ENCODE measurements at regions not wholly inside any gene's neighbourhood (a gene's known extent, or its start where the extent isn't known, plus 50 kb on each side); places are given as distances from the start of the nearest gene placed in this dataset.

GRCh38 chr1:73862355-73862754 lies 335.6 kb downstream of the LRRIQ3 start:
- Histone ChIP-seq H3K4me1 (ENCODE audit: control insufficient read depth in 2 of 2, insufficient read depth in 2 of 2, low read length in 2 of 2) (no peaks in the 10 kb centered on the region), H3K4me3 (ENCODE audit: low read length) (no peak overlapping the region), H3K36me3 (ENCODE audit: control insufficient read depth in 2 of 3, insufficient read depth in 3 of 3, low read length in 3 of 3) (no peaks in the 10 kb centered on the region), H3K9me3 (ENCODE audit: control insufficient read depth in 2 of 3, low read length in 3 of 3) (no peaks in the 10 kb centered on the region), H3K27me3 (ENCODE audit: control insufficient read depth in 2 of 2, insufficient read depth in 2 of 2, low read length in 2 of 2) (no peaks in the 10 kb centered on the region), H3K27ac (ENCODE audit: low read depth, low read length) (no peak overlapping the region)
- Mint-ChIP-seq H3K27me3 (no peaks in the 10 kb centered on the region), H3K9me3 (peaks cover 0 to 7% (median 2%) of the 10 kb centered on the region in 11 donors), H3K4me1 (no peaks in the 10 kb centered on the region), H3K27ac (no peak overlapping the region), H3K36me3 (no peaks in the 10 kb centered on the region), H3K4me3 (no peak overlapping the region)
- ChIA-PET POLR2A (no interaction called here), CTCF (no interaction called here)
- DNase-seq (no peak), ATAC-seq (no peak)
- intact Hi-C loops (cut with micrococcal nuclease) = no loop called here

- Mint-ChIP-seq H3K4me3 (no peak overlapping the region), H3K4me1 (no peaks in the 10 kb centered on the region), H3K27ac (no peak overlapping the region), H3K9me3 (peaks cover 0 to 10% (median 2%) of the 10 kb centered on the region in 11 donors), H3K27me3 (no peaks in the 10 kb centered on the region), H3K36me3 (no peaks in the 10 kb centered on the region)
- intact Hi-C loops (cut with micrococcal nuclease) = no loop called here
- no peaks in the 10 kb centered on the region for H3K27me3 ChIP-seq (ENCODE audit: control insufficient read depth in 2 of 2, insufficient read depth in 2 of 2, low read length in 2 of 2)
- no peak for DNase-seq
- H3K4me1 ChIP-seq (ENCODE audit: control insufficient read depth in 2 of 2, insufficient read depth in 2 of 2, low read length in 2 of 2) = no peaks in the 10 kb centered on the region
- POLR2A ChIA-PET = no interaction called here
- no peak for ATAC-seq
- H3K9me3 ChIP-seq (ENCODE audit: control insufficient read depth in 2 of 3, low read length in 3 of 3) = no peaks in the 10 kb centered on the region
- no peak overlapping the region for H3K27ac ChIP-seq (ENCODE audit: low read depth, low read length)
- CTCF ChIA-PET = no interaction called here
- H3K4me3 ChIP-seq (ENCODE audit: low read length) = no peak overlapping the region
- no peaks in the 10 kb centered on the region for H3K36me3 ChIP-seq (ENCODE audit: control insufficient read depth in 2 of 3, insufficient read depth in 3 of 3, low read length in 3 of 3)
Measured at GRCh38 chr1:73860421-73860950, 337.5 kb downstream of the LRRIQ3 start.

GRCh38 chr1:73859227-73859626 lies 338.7 kb downstream of the LRRIQ3 start:
- H3K4me3 Mint-ChIP-seq = no peak overlapping the region
- H3K36me3 Mint-ChIP-seq = no peaks in the 10 kb centered on the region
- CTCF ChIA-PET = interaction anchor here (0.6 kb wide), 1 partner anchor 17 kb away, joined by 3 read pairs; no protein-coding TSS in a partner anchor
- H3K9me3 Mint-ChIP-seq = peaks cover 0 to 17% (median 2%) of the 10 kb centered on the region in 11 donors
- DNase-seq = no peak
- Histone ChIP-seq H3K4me3 (ENCODE audit: low read length) (no peak overlapping the region), H3K4me1 (ENCODE audit: control insufficient read depth in 2 of 2, insufficient read depth in 2 of 2, low read length in 2 of 2) (no peaks in the 10 kb centered on the region), H3K9me3 (ENCODE audit: control insufficient read depth in 2 of 3, low read length in 3 of 3) (no peaks in the 10 kb centered on the region), H3K36me3 (ENCODE audit: control insufficient read depth in 2 of 3, insufficient read depth in 3 of 3, low read length in 3 of 3) (no peaks in the 10 kb centered on the region), H3K27ac (ENCODE audit: low read depth, low read length) (no peak overlapping the region), H3K27me3 (ENCODE audit: control insufficient read depth in 2 of 2, insufficient read depth in 2 of 2, low read length in 2 of 2) (no peaks in the 10 kb centered on the region)
- no peaks in the 10 kb centered on the region for H3K27me3 Mint-ChIP-seq
- POLR2A ChIA-PET = no interaction called here
- no peaks in the 10 kb centered on the region for H3K4me1 Mint-ChIP-seq
- intact Hi-C loops (cut with micrococcal nuclease) = no loop called here
- ATAC-seq = no peak
- no peak overlapping the region for H3K27ac Mint-ChIP-seq

GRCh38 chr1:73854527-73854926 lies 343.4 kb downstream of the LRRIQ3 start:
- Mint-ChIP-seq H3K27ac (no peak overlapping the region), H3K9me3 (peaks cover 0 to 12% (median 2%) of the 10 kb centered on the region in 11 donors), H3K27me3 (no peaks in the 10 kb centered on the region), H3K36me3 (no peaks in the 10 kb centered on the region), H3K4me1 (no peaks in the 10 kb centered on the region), H3K4me3 (no peak overlapping the region)
- no peaks in the 10 kb centered on the region for H3K4me1 ChIP-seq (ENCODE audit: control insufficient read depth in 2 of 2, insufficient read depth in 2 of 2, low read length in 2 of 2)
- DNase-seq (no peak), ATAC-seq (no peak)
- intact Hi-C loops (cut with micrococcal nuclease) = no loop called here
- H3K4me3 ChIP-seq (ENCODE audit: low read length) = no peak overlapping the region
- POLR2A ChIA-PET = no interaction called here
- no peaks in the 10 kb centered on the region for H3K9me3 ChIP-seq (ENCODE audit: control insufficient read depth in 2 of 3, low read length in 3 of 3)
- H3K27me3 ChIP-seq (ENCODE audit: control insufficient read depth in 2 of 2, insufficient read depth in 2 of 2, low read length in 2 of 2) = no peaks in the 10 kb centered on the region
- CTCF ChIA-PET = no interaction called here
- H3K36me3 ChIP-seq (ENCODE audit: control insufficient read depth in 2 of 3, insufficient read depth in 3 of 3, low read length in 3 of 3) = no peaks in the 10 kb centered on the region
- no peak overlapping the region for H3K27ac ChIP-seq (ENCODE audit: low read depth, low read length)

- DNase-seq = no peak
- H3K27me3 Mint-ChIP-seq = no peaks in the 10 kb centered on the region
- CTCF ChIA-PET = no interaction called here
- intact Hi-C loops (cut with micrococcal nuclease) = no loop called here
- H3K36me3 Mint-ChIP-seq = no peaks in the 10 kb centered on the region
- H3K27me3 ChIP-seq (ENCODE audit: control insufficient read depth in 2 of 2, insufficient read depth in 2 of 2, low read length in 2 of 2) = no peaks in the 10 kb centered on the region
- H3K4me1 ChIP-seq (ENCODE audit: control insufficient read depth in 2 of 2, insufficient read depth in 2 of 2, low read length in 2 of 2) = no peaks in the 10 kb centered on the region
- no peak overlapping the region for H3K27ac ChIP-seq (ENCODE audit: low read depth, low read length)
- POLR2A ChIA-PET = no interaction called here
- no peaks in the 10 kb centered on the region for H3K9me3 ChIP-seq (ENCODE audit: control insufficient read depth in 2 of 3, low read length in 3 of 3)
- no peak overlapping the region for H3K27ac Mint-ChIP-seq
- no peaks in the 10 kb centered on the region for H3K36me3 ChIP-seq (ENCODE audit: control insufficient read depth in 2 of 3, insufficient read depth in 3 of 3, low read length in 3 of 3)
- no peak overlapping the region for H3K4me3 Mint-ChIP-seq
- ATAC-seq = no peak
- no peak overlapping the region for H3K4me3 ChIP-seq (ENCODE audit: low read length)
- H3K9me3 Mint-ChIP-seq = peaks cover 0 to 9% (median 0%) of the 10 kb centered on the region in 11 donors
- H3K4me1 Mint-ChIP-seq = no peaks in the 10 kb centered on the region
Measured at GRCh38 chr1:73842436-73842835, 355.5 kb downstream of the LRRIQ3 start.

- no peaks in the 10 kb centered on the region for H3K4me1 ChIP-seq (ENCODE audit: control insufficient read depth in 2 of 2, insufficient read depth in 2 of 2, low read length in 2 of 2)
- Mint-ChIP-seq H3K4me3 (no peak overlapping the region), H3K27me3 (no peaks in the 10 kb centered on the region), H3K27ac (no peak overlapping the region), H3K9me3 (peaks cover 0 to 6% (median 0%) of the 10 kb centered on the region in 11 donors), H3K4me1 (no peaks in the 10 kb centered on the region), H3K36me3 (no peaks in the 10 kb centered on the region)
- H3K9me3 ChIP-seq (ENCODE audit: control insufficient read depth in 2 of 3, low read length in 3 of 3) = no peaks in the 10 kb centered on the region
- no peak for DNase-seq
- intact Hi-C loops (cut with micrococcal nuclease) = no loop called here
- CTCF ChIA-PET = no interaction called here
- H3K27me3 ChIP-seq (ENCODE audit: control insufficient read depth in 2 of 2, insufficient read depth in 2 of 2, low read length in 2 of 2) = no peaks in the 10 kb centered on the region
- H3K27ac ChIP-seq (ENCODE audit: low read depth, low read length) = no peak overlapping the region
- H3K36me3 ChIP-seq (ENCODE audit: control insufficient read depth in 2 of 3, insufficient read depth in 3 of 3, low read length in 3 of 3) = no peaks in the 10 kb centered on the region
- POLR2A ChIA-PET = no interaction called here
- ATAC-seq = no peak
- no peak overlapping the region for H3K4me3 ChIP-seq (ENCODE audit: low read length)
Measured at GRCh38 chr1:73839922-73840321, 358.1 kb downstream of the LRRIQ3 start.

GRCh38 chr1:73832276-73833181 lies 365.4 kb downstream of the LRRIQ3 start:
- Histone ChIP-seq H3K4me3 (ENCODE audit: low read length) (no peak overlapping the region), H3K27ac (ENCODE audit: low read depth, low read length) (no peak overlapping the region), H3K27me3 (ENCODE audit: control insufficient read depth in 2 of 2, insufficient read depth in 2 of 2, low read length in 2 of 2) (no peaks in the 10 kb centered on the region), H3K4me1 (ENCODE audit: control insufficient read depth in 2 of 2, insufficient read depth in 2 of 2, low read length in 2 of 2) (no peaks in the 10 kb centered on the region), H3K36me3 (ENCODE audit: control insufficient read depth in 2 of 3, insufficient read depth in 3 of 3, low read length in 3 of 3) (no peaks in the 10 kb centered on the region), H3K9me3 (ENCODE audit: control insufficient read depth in 2 of 3, low read length in 3 of 3) (no peaks in the 10 kb centered on the region)
- no peak overlapping the region for H3K27ac Mint-ChIP-seq
- ChIA-PET POLR2A (no interaction called here), CTCF (no interaction called here)
- DNase-seq (no peak), ATAC-seq (no peak)
- intact Hi-C loops (cut with micrococcal nuclease) = no loop called here
- H3K36me3 Mint-ChIP-seq = no peaks in the 10 kb centered on the region
- peaks cover 0 to 2% (median 0%) of the 10 kb centered on the region in 11 donors for H3K9me3 Mint-ChIP-seq
- no peaks in the 10 kb centered on the region for H3K27me3 Mint-ChIP-seq
- H3K4me3 Mint-ChIP-seq = no peak overlapping the region
- H3K4me1 Mint-ChIP-seq = no peaks in the 10 kb centered on the region
